ENCODE measurements at regions not wholly inside any gene's neighbourhood (a gene's known extent, or its start where the extent isn't known, plus 50 kb on each side); places are given as distances from the start of the nearest gene placed in this dataset.

- TF ChIP-seq ZNF114 (CRISPR knock-in tag; IDR thresholded peaks at IDR 0.05) (no peak), CTCF (conservative IDR thresholded peaks at IDR 0.05; ENCODE audit: low read depth in 2 of 2) (no peak), EZH2phosphoT487 (IDR thresholded peaks at IDR 0.05; ENCODE audit: unreplicated experiment) (no peak), POLR2AphosphoS5 (IDR thresholded peaks at IDR 0.05; ENCODE audit: low read depth) (no peak), EZH2 (IDR thresholded peaks at IDR 0.05; ENCODE audit: low read depth, unreplicated experiment) (no peak)
Observed at GRCh38 chr1:90568436-90568835, 148.7 kb downstream of the BARHL2 start.

All from GM23338 (cell line).